ENCODE measurements at regions not wholly inside any gene's neighbourhood (a gene's known extent, or its start where the extent isn't known, plus 50 kb on each side); places are given as distances from the start of the nearest gene placed in this dataset.

DNA sequence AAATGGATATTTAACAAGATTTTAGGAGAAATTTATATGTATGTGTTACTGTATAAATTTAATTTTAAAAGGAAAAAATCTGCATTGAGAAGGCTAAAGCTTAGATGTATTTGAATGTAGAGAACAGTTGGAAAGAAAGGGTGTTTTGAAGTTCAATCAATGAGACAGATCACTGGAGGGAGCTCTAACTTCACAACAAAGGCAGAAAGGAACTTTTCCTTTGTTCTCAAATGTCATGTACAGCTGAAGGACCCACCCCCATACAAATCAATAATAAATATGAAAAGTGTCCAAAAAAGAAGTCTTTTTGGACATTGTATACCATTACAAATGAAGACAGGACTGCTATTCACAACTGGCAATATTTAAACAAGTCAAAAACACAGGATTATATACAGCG lies 403.4 kb downstream of the DNAJB9 start:
- DNase-seq (ENCODE audit: low read depth), result no peak
- no peak for TF ChIP-seq CTCF (IDR thresholded peaks at IDR 0.05; ENCODE audit: control insufficient read depth, insufficient read depth, low read depth, low read length, missing control alignments)

GRCh38 chr7:108974641-108975040 lies 405.0 kb downstream of the DNAJB9 start:
- DNase-seq (ENCODE audit: low read depth), result no peak
- no peak for TF ChIP-seq CTCF (IDR thresholded peaks at IDR 0.05; ENCODE audit: control insufficient read depth, insufficient read depth, low read depth, low read length, missing control alignments)
- no peak overlapping the region for H3K4me3 ChIP-seq (ENCODE audit: control insufficient read depth, low read depth, low read length)

More for the DNA sequence above, 403.4 kb downstream of the DNAJB9 start:
- H3K4me3 ChIP-seq (ENCODE audit: control insufficient read depth, low read depth, low read length), result no peak overlapping the region

GRCh38 chr7:108985037-108985436 lies 415.4 kb downstream of the DNAJB9 start:
- TF ChIP-seq CTCF (IDR thresholded peaks at IDR 0.05; ENCODE audit: control insufficient read depth, insufficient read depth, low read depth, low read length, missing control alignments), result no peak
- no peak overlapping the region for H3K4me3 ChIP-seq (ENCODE audit: control insufficient read depth, low read depth, low read length)
- no peak for DNase-seq (ENCODE audit: low read depth)

DNA sequence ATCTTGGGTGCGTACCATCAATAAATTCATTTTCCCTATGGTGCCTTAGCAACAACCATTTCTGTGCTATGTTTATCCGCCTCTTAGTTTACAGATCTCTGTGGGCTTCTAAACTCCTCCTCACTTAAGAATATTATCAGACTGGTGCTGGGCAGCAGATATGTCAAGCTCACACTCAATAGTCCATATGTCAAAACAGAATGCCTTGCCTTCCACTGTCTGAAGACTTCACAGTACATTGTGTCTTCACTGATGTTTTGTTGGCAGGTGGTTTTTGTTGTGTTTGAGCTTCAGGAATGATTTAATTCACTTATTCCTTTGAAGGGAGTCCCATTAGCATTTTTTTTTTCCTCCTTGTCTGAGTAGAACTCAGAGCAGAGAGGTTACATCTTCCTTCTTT lies 419.6 kb downstream of the DNAJB9 start:
- no peak for TF ChIP-seq CTCF (IDR thresholded peaks at IDR 0.05; ENCODE audit: control insufficient read depth, insufficient read depth, low read depth, low read length, missing control alignments)
- no peak overlapping the region for H3K4me3 ChIP-seq (ENCODE audit: control insufficient read depth, low read depth, low read length)
- no peak for DNase-seq (ENCODE audit: low read depth)

- DNase-seq (ENCODE audit: low read depth), result no peak
- no peak for TF ChIP-seq CTCF (IDR thresholded peaks at IDR 0.05; ENCODE audit: control insufficient read depth, insufficient read depth, low read depth, low read length, missing control alignments)
- no peak overlapping the region for H3K4me3 ChIP-seq (ENCODE audit: control insufficient read depth, low read depth, low read length)
These were observed 427.8 kb downstream of the DNAJB9 start for GRCh38 chr7:108997480-108997879.

DNA sequence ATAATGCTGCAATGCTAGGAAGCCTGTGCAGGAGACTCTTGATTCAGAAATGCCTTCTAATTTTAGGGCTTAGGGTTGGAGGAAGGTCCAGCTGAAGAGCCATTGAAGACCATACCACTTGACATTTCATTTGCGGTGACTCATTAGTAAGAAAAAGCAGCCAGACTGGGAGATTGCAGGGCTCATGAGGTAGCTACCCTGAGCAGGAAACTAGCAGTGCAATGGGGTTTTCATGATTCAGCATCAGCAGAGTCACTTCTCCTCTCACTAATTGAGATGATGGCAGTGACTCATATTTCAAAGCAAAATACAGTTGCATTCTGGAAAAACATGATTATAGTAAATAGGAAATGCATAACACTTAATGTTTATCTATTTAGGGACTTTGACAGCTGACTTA lies 434.1 kb downstream of the DNAJB9 start:
- no peak for DNase-seq (ENCODE audit: low read depth)
- H3K4me3 ChIP-seq (ENCODE audit: control insufficient read depth, low read depth, low read length), result no peak overlapping the region
- TF ChIP-seq CTCF (IDR thresholded peaks at IDR 0.05; ENCODE audit: control insufficient read depth, insufficient read depth, low read depth, low read length, missing control alignments), result no peak

DNA sequence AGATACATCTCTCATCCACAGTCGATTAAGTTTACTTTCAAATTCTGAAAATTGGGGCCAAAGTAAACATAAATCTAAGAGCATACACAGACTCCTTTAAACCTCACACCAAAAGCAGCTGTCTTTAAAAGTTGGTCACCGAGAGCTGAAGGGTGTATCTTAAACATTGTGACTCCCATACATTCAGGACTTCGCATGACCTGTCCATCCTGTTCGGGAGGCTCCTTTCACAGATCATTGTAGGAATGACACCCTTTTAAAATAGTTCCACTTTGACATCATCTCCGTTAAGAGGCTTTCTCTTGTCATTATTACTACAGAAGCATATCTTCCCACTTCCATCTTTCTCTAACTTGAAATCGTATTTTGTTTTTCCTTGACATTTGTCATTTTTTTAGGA lies 440.0 kb downstream of the DNAJB9 start:
- DNase-seq (ENCODE audit: low read depth), result no peak
- H3K4me3 ChIP-seq (ENCODE audit: control insufficient read depth, low read depth, low read length), result no peak overlapping the region
- no peak for TF ChIP-seq CTCF (IDR thresholded peaks at IDR 0.05; ENCODE audit: control insufficient read depth, insufficient read depth, low read depth, low read length, missing control alignments)

Data from AG09309 (cell line).